ENCODE measurements at regions not wholly inside any gene's neighbourhood (a gene's known extent, or its start where the extent isn't known, plus 50 kb on each side); places are given as distances from the start of the nearest gene placed in this dataset.

GRCh38 chr11:27907530-27907929 is 200.4 kb downstream of the KIF18A start:
- H4K20me1 ChIP-seq (ENCODE audit: control insufficient read depth, extremely low read depth, insufficient read depth, low read length) = no peaks in the 10 kb centered on the region
- no peaks in the 10 kb centered on the region for H3K9me3 ChIP-seq (ENCODE audit: control insufficient read depth, insufficient read depth, low read depth, low read length)
- H3K9ac ChIP-seq (ENCODE audit: insufficient read depth, low read length) = no peak overlapping the region
- DNase-seq (ENCODE audit: low read depth in 2 of 2) = peak in 1 of 2 donors; percentile 39
- no peaks in the 10 kb centered on the region for H3K27me3 ChIP-seq (ENCODE audit: control insufficient read depth, insufficient read depth, low read length)
- H3K36me3 ChIP-seq (ENCODE audit: control insufficient read depth, insufficient read depth, low read length) = no peaks in the 10 kb centered on the region
- H3K79me2 ChIP-seq (ENCODE audit: control insufficient read depth, insufficient read depth, low read length) = no peaks in the 10 kb centered on the region
- H3K27ac ChIP-seq (ENCODE audit: insufficient read depth, low read length) = no peak overlapping the region
- TF ChIP-seq CTCF (conservative IDR thresholded peaks at IDR 0.05 in 1 of 2, IDR thresholded peaks at IDR 0.05 in 1 of 2; ENCODE audit: low read depth in 1 of 2, low read length in 2 of 2) (no peak), EZH2 (IDR thresholded peaks at IDR 0.05; ENCODE audit: low read length, missing control alignments) (no peak)
- no peak overlapping the region for H3K4me2 ChIP-seq (ENCODE audit: extremely low read depth, insufficient read depth, low read length)
- H3K4me1 ChIP-seq (ENCODE audit: control insufficient read depth, extremely low read depth, insufficient read depth, low read length) = peaks cover 4% of the 10 kb centered on the region
- no peak overlapping the region for H3K4me3 ChIP-seq (replicated peaks in 1 of 4; ENCODE audit: control extremely low read depth in 1 of 4, insufficient read depth in 1 of 4, low read depth in 3 of 4, low read length in 4 of 4)
- no peak overlapping the region for H2AFZ ChIP-seq (ENCODE audit: low read length)

GRCh38 chr11:27907091-27907490 is 200.9 kb downstream of the KIF18A start:
- no peaks in the 10 kb centered on the region for H3K9me3 ChIP-seq (ENCODE audit: control insufficient read depth, insufficient read depth, low read depth, low read length)
- H3K27ac ChIP-seq (ENCODE audit: insufficient read depth, low read length) = no peak overlapping the region
- no peak overlapping the region for H3K4me3 ChIP-seq (replicated peaks in 1 of 4; ENCODE audit: control extremely low read depth in 1 of 4, insufficient read depth in 1 of 4, low read depth in 3 of 4, low read length in 4 of 4)
- no peaks in the 10 kb centered on the region for H3K36me3 ChIP-seq (ENCODE audit: control insufficient read depth, insufficient read depth, low read length)
- H3K79me2 ChIP-seq (ENCODE audit: control insufficient read depth, insufficient read depth, low read length) = no peaks in the 10 kb centered on the region
- no peak for DNase-seq (ENCODE audit: low read depth in 2 of 2)
- no peak overlapping the region for H2AFZ ChIP-seq (ENCODE audit: low read length)
- no peak overlapping the region for H3K4me2 ChIP-seq (ENCODE audit: extremely low read depth, insufficient read depth, low read length)
- no peak overlapping the region for H3K9ac ChIP-seq (ENCODE audit: insufficient read depth, low read length)
- TF ChIP-seq EZH2 (IDR thresholded peaks at IDR 0.05; ENCODE audit: low read length, missing control alignments) (no peak), CTCF (conservative IDR thresholded peaks at IDR 0.05 in 1 of 2, IDR thresholded peaks at IDR 0.05 in 1 of 2; ENCODE audit: low read depth in 1 of 2, low read length in 2 of 2) (no peak)
- H4K20me1 ChIP-seq (ENCODE audit: control insufficient read depth, extremely low read depth, insufficient read depth, low read length) = no peaks in the 10 kb centered on the region
- H3K4me1 ChIP-seq (ENCODE audit: control insufficient read depth, extremely low read depth, insufficient read depth, low read length) = peaks cover 4% of the 10 kb centered on the region
- H3K27me3 ChIP-seq (ENCODE audit: control insufficient read depth, insufficient read depth, low read length) = no peaks in the 10 kb centered on the region

GRCh38 chr11:27904358-27905055 is 203.4 kb downstream of the KIF18A start:
- H2AFZ ChIP-seq (ENCODE audit: low read length) = no peak overlapping the region
- H3K79me2 ChIP-seq (ENCODE audit: control insufficient read depth, insufficient read depth, low read length) = no peaks in the 10 kb centered on the region
- no peak overlapping the region for H3K9ac ChIP-seq (ENCODE audit: insufficient read depth, low read length)
- TF ChIP-seq CTCF (conservative IDR thresholded peaks at IDR 0.05 in 1 of 2, IDR thresholded peaks at IDR 0.05 in 1 of 2; ENCODE audit: low read depth in 1 of 2, low read length in 2 of 2) (no peak), EZH2 (IDR thresholded peaks at IDR 0.05; ENCODE audit: low read length, missing control alignments) (no peak)
- no peak overlapping the region for H3K27ac ChIP-seq (ENCODE audit: insufficient read depth, low read length)
- no peaks in the 10 kb centered on the region for H4K20me1 ChIP-seq (ENCODE audit: control insufficient read depth, extremely low read depth, insufficient read depth, low read length)
- H3K4me2 ChIP-seq (ENCODE audit: extremely low read depth, insufficient read depth, low read length) = no peak overlapping the region
- DNase-seq (ENCODE audit: low read depth in 2 of 2) = peak; percentile 30 to 77
- peaks cover 4% of the 10 kb centered on the region for H3K4me1 ChIP-seq (ENCODE audit: control insufficient read depth, extremely low read depth, insufficient read depth, low read length)
- no peaks in the 10 kb centered on the region for H3K9me3 ChIP-seq (ENCODE audit: control insufficient read depth, insufficient read depth, low read depth, low read length)
- H3K36me3 ChIP-seq (ENCODE audit: control insufficient read depth, insufficient read depth, low read length) = no peaks in the 10 kb centered on the region
- no peak overlapping the region for H3K4me3 ChIP-seq (replicated peaks in 1 of 4; ENCODE audit: control extremely low read depth in 1 of 4, insufficient read depth in 1 of 4, low read depth in 3 of 4, low read length in 4 of 4)
- no peaks in the 10 kb centered on the region for H3K27me3 ChIP-seq (ENCODE audit: control insufficient read depth, insufficient read depth, low read length)

All from fibroblast of lung (primary cell).